Mesodermal cell (in vitro differentiated cells): ENCODE measurements at regions not wholly inside any gene's neighbourhood (a gene's known extent, or its start where the extent isn't known, plus 50 kb on each side); places are given as distances from the start of the nearest gene placed in this dataset.

Source experiments
- H3K27ac ChIP-seq: 2 replicates; pipeline ENCODE4 v1.7.0; 2013; ENCODE audit warnings: mild to moderate bottlenecking, low read depth, low read length, moderate library complexity; ENCODE audit not compliant: severe bottlenecking
- H3K36me3 ChIP-seq: 2 replicates; pipeline ENCODE4 v1.7.1; 2013; ENCODE audit warnings: mild to moderate bottlenecking, low read length, moderate library complexity; ENCODE audit not compliant: control insufficient read depth, insufficient read depth
- H3K4me1 ChIP-seq: one replicate; pipeline ENCODE4 v1.7.1; 2013; ENCODE audit warnings: mild to moderate bottlenecking, low read length; ENCODE audit not compliant: insufficient read depth, control insufficient read depth, poor library complexity, severe bottlenecking
- H3K4me3 ChIP-seq: 2 replicates; pipeline ENCODE4 v1.7.0; 2013; ENCODE audit warnings: low read length, control low read depth, mild to moderate bottlenecking; ENCODE audit not compliant: insufficient read depth, poor library complexity, severe bottlenecking; ENCODE audit errors: extremely low read depth
- H3K9me3 ChIP-seq: 2 replicates; pipeline ENCODE4 v1.7.1; 2013; ENCODE audit warnings: mild to moderate bottlenecking, low read length, moderate library complexity; ENCODE audit not compliant: control insufficient read depth
- WGBS, 2 experiments: methylation state at CpG; one replicate each; pipeline ENCODE4 v1.1.5; 2013; ENCODE audit warnings: missing lambda C conversion rate in 2 of 2; ENCODE audit not compliant: insufficient coverage in 2 of 2; 5-methylcytosine and 5-hydroxymethylcytosine counted together

DNA sequence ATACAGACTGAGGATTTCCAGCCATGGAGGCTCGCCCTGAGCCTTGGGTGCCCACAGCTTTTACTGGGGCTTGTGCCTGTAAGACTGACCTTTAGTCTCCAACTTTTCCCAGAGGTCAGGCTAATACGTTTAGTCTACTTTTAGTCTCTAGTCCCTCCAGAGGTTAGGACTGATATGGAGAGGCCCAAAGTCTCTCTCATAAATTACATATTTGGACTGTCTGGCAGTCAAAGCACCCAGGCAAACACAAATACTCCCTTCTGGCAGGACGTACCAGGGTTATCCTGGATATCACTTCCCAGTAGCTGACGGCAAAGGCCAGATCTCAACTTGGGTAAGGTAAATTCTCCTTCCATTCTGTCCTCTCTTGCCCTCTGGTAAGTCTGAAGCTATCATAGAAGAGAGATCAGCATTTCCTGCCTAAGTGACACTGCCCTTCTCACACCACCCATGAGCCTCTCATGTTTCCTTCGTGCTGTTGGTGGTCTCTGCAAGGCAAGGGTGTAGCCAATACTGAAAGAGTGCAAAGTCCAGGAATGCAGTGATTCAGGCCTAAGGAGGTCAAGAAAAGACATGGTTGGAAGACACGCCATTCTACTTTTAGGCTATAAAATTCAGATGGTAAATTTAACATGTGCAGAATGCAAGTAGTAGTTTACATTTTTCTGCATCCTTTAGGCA lies 69.3 kb upstream of the NEDD4L start:
- H3K4me3 ChIP-seq: no peak overlapping the region
- H3K27ac ChIP-seq: no peak overlapping the region
- 95 to 96% methylated on average over 3 to 4 of the region's 6 CpGs for WGBS, 2 experiments
- H3K4me1 ChIP-seq: peaks cover 3% of the 10 kb centered on the region
- H3K36me3 ChIP-seq: no peaks in the 10 kb centered on the region
- H3K9me3 ChIP-seq: no peaks in the 10 kb centered on the region

DNA sequence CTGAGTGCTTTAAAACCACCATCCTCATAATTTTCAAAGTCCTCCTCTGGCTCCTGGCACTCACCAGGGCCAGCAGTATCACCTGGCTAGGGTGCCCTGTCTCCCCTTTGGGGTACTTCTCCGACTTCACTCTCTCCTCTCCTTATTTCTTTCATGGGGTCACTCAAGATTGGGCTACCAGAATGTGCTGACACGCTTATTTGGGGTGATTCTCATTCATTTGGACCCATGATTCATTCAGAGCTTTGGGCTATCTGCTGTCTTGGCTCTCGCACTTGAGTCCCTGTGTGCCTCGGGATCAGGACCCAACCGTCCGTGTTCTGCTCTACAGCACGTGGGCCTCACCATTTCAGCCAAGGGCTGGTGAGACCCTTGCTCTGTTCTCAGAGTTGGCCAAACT lies 70.1 kb upstream of the NEDD4L start:
- no peaks in the 10 kb centered on the region for H3K9me3 ChIP-seq
- no peaks in the 10 kb centered on the region for H3K36me3 ChIP-seq
- H3K4me1 ChIP-seq: peaks cover 3% of the 10 kb centered on the region
- no peak overlapping the region for H3K27ac ChIP-seq
- 89 to 93% methylated on average over 7 of the region's 7 CpGs for WGBS, 2 experiments
- no peak overlapping the region for H3K4me3 ChIP-seq

DNA sequence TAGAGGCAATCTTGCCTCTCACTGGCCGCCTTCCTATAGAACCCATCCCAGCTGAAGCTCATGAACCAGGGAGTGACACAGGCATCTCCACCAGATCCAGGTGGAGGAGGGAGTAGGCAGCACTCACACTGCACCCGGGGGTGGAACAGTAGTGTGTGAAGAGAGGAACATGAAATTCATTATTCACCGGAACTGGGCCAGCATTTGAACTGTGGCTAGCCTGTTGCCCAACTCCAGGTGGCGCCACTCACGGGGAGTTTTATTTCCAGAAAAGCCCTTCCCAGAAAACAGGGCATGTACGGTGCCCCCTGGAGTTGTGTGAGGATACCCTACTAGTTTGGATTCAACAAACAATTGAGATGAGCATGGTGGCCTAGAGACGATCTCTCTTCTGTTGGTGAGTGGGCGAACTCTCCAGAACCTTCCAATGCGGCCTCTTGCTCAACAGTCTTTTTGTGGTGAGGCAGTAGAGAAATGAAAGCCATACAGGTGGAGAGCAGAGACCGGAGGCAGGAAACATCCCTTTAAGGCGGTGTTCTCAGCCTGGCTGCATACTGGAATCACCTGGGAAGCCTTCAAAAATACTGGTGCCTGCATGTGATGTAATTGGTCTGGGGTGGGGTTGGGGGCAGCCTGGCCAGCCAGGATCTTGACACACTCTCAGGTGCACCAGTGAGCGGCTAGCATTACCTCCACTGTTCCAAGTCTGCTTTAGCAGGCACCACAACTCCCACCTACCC lies 73.5 kb upstream of the NEDD4L start:
- H3K4me1 ChIP-seq: peaks cover 3% of the 10 kb centered on the region
- 81 to 92% methylated on average over 10 to 11 of the region's 12 CpGs for WGBS, 2 experiments

DNA sequence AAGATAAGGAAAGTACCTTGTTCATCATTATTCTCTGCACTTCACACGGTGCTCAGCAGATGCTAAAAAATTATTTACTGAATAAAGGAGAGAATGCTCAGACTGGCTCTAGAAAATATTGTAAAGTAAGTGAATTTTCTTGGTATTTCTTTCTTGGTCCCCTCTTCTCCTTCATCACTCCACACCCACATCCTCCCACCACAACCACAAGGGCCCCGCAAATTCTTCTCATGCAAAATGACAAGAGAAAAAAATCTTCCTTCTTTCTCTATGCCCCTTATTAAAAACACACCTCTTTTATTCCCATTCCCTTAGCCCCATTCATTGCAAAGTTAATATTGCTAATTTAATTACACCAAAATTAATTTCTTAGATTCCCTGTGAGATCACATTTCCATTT lies 74.2 kb upstream of the NEDD4L start:
- Histone ChIP-seq H3K36me3 (no peaks in the 10 kb centered on the region), H3K4me1 (peaks cover 1% of the 10 kb centered on the region), H3K27ac (no peak overlapping the region), H3K9me3 (no peaks in the 10 kb centered on the region), H3K4me3 (no peak overlapping the region)
- WGBS, 2 experiments: 100% methylated on average over 1 to 2 of the region's 2 CpGs

More for the DNA sequence above, 73.5 kb upstream of the NEDD4L start:
- Histone ChIP-seq H3K36me3 (no peaks in the 10 kb centered on the region), H3K4me3 (no peak overlapping the region), H3K27ac (no peak overlapping the region), H3K9me3 (no peaks in the 10 kb centered on the region)

DNA sequence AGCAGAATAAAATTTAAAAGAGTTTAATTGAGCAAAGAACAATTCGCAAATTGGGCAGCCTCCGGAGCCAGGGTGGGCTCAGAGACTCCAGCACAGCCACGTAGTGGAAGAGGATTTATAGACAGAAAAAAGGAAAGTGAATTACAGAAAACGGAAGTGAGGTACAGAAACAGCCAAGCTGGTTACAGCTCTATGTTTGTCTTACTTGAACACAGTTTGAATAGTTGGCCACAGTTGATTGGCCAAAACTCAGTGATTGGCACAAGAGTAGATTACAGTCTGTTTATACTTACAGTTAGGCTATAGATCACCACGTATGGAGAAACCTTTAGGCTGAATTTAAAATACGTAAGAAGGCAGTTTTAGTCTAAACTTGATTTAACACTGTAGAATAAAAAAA lies 78.8 kb upstream of the NEDD4L start:
- H3K9me3 ChIP-seq: no peaks in the 10 kb centered on the region
- no peak overlapping the region for H3K27ac ChIP-seq
- no peaks in the 10 kb centered on the region for H3K36me3 ChIP-seq
- WGBS, 2 experiments: 93 to 96% methylated on average over 4 of the region's 6 CpGs
- H3K4me3 ChIP-seq: no peak overlapping the region
- no peaks in the 10 kb centered on the region for H3K4me1 ChIP-seq

DNA sequence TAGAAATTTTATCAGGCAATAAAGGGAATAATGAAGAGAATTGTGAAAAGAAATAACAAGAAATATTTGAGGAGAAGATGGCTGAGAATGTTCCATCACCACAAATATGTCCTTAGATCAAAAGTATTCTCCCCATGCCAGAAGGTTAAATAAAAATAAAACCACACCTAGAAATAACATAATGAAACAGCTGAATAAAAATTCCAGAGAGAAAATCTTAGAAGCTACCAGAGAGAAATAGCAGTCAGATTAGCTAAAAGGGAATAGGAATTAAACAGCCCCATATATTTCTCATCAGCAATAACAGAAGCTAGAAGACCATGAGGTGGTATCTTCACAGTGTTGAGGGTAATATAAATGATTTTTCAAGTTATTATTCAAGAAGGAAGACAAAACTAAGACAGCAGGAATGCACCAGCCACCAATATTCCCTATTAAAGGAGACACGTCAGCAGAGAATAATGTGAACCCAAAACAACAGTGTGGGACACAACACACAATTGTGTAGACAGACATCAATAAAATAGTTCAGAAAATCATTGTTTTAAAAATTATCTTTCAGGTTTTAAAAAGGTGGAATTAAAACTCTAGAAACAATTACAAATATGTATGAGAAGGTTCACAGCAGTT lies 82.0 kb upstream of the NEDD4L start:
- no peak overlapping the region for H3K27ac ChIP-seq

DNA sequence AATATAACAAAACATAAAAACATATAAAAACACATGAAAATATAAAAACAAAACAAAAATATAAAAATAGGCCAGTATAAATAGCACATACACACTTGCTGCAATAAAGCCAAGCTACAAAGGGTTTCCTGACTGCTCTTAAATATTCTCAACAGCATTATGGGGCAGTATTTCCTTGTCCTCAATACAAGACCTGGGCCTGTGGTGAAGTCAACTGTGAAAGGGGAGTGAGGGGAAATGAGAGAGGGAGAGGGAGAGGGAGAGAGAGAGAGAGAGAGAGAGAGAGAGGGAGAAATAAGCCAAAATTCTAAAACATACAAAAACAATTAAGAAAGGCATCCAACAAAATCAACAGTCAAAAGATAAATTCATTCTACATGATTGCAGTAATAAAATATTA lies 82.6 kb upstream of the NEDD4L start:
- Histone ChIP-seq H3K27ac (no peak overlapping the region), H3K36me3 (no peaks in the 10 kb centered on the region), H3K4me3 (no peak overlapping the region), H3K4me1 (no peaks in the 10 kb centered on the region), H3K9me3 (no peaks in the 10 kb centered on the region)

More for the DNA sequence above, 82.0 kb upstream of the NEDD4L start:
- Histone ChIP-seq H3K9me3 (no peaks in the 10 kb centered on the region), H3K4me3 (no peak overlapping the region), H3K36me3 (no peaks in the 10 kb centered on the region), H3K4me1 (no peaks in the 10 kb centered on the region)
- WGBS, 2 experiments: no CpG with 5 or more reads among the region's 1 CpG

DNA sequence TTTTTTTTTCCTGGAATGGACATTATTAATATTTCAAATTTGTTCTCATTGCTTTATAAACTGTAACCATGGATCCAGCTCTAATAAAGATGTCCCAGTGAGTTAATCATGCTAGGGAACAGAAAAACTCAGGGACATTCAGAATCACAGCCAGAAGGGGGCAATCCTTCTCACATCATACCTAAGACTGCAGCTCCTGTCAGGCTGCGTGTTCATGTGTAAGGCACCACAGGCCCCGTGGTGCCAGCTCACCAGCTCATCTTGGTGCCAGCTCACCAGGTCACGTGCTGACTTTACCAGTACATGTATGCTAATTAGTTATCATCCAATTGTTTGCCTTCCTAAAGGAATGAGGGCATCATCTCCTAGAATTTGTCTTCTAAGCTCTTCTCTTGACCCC lies 84.7 kb upstream of the NEDD4L start:
- Histone ChIP-seq H3K9me3 (no peaks in the 10 kb centered on the region), H3K27ac (no peak overlapping the region), H3K4me3 (no peak overlapping the region), H3K36me3 (no peaks in the 10 kb centered on the region), H3K4me1 (no peaks in the 10 kb centered on the region)
- WGBS, 2 experiments: 13 to 60% methylated on average over 1 to 3 of the region's 3 CpGs

DNA sequence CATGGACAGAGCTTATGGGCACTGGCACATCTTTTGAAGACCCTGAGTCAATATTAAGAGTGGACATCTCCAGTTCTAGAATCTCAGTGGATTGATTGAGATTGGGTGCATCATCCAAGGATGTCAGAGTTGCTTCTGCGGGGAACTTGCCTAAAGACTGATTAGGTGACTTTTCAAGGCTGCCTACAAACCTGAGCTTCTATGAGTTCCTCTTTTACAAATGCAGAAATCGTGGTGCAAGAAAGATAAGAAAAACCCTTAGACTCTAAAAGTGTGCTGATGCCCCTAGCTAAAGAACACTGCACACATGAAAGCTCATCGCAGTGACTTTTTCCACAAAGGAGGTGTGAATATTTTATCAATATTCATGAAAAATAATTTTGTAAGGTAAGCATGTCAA lies 86.8 kb upstream of the NEDD4L start:
- Histone ChIP-seq H3K36me3 (no peaks in the 10 kb centered on the region), H3K9me3 (no peaks in the 10 kb centered on the region), H3K27ac (no peak overlapping the region), H3K4me3 (no peak overlapping the region), H3K4me1 (no peaks in the 10 kb centered on the region)
- WGBS, 2 experiments: 100% methylated on average over 1 of the region's 3 CpGs

DNA sequence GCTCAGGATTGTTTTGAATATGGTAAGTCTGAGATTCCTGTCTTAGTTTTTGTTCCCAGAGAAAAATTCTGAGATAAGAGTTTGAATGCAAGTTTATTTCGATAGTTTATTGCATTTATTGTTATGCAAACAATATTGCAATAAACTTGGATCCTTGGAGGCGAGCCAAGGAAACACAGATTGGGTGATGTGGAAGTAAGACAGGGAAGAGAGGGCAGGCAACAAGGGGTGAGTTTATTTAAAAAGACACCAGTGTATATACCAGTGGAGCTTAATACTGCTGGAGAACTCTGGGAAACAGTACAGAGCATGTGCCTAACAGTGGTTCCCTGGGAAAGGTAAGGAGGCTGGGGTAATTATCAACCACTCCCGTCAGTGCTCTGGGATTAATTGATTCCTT lies 87.5 kb upstream of the NEDD4L start:
- no peaks in the 10 kb centered on the region for H3K9me3 ChIP-seq
- no peaks in the 10 kb centered on the region for H3K4me1 ChIP-seq
- H3K36me3 ChIP-seq: no peaks in the 10 kb centered on the region
- H3K4me3 ChIP-seq: no peak overlapping the region
- H3K27ac ChIP-seq: no peak overlapping the region
- WGBS, 2 experiments: 84 to 95% methylated on average over 2 to 3 of the region's 3 CpGs

DNA sequence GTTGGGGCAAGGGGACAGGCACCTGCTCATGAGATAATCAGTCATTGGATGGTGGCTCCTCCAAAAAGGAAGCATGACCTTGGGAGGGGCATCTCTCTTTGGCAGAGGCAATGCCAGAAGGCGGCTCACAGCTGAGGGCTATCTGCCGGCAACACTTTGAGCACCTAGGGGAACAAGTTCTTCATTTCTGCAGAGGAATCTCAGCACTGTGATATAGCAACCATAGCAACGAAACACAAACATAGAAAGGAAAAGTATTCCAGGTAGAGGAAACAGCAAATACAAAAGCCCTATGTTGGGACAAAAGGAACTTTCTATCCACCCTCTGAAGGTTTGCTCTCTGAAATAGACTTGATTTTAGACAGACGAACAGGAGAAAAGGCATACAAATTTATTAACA lies 89.1 kb upstream of the NEDD4L start:
- no peaks in the 10 kb centered on the region for H3K9me3 ChIP-seq
- WGBS, 2 experiments: 95 to 96% methylated on average over 2 to 3 of the region's 4 CpGs
- no peaks in the 10 kb centered on the region for H3K36me3 ChIP-seq
- H3K4me1 ChIP-seq: no peaks in the 10 kb centered on the region
- no peak overlapping the region for H3K27ac ChIP-seq
- H3K4me3 ChIP-seq: no peak overlapping the region
